Liver (tissue), 8 donors: ENCODE measurements at regions not wholly inside any gene's neighbourhood (a gene's known extent, or its start where the extent isn't known, plus 50 kb on each side); places are given as distances from the start of the nearest gene placed in this dataset.

Source experiments
- DNase-seq: peaks from one replicate; pipeline ENCODE4 v3.0.0-alpha.2; 2017; ENCODE audit warnings: low spot score
- H3K27ac ChIP-seq, 2 donors: one replicate each; pipeline ENCODE4 v1.7.0; 2013; ENCODE audit warnings: inconsistent platforms in 2 of 2, low read length in 2 of 2, control low read depth in 1 of 2, low read depth in 1 of 2, mild to moderate bottlenecking in 1 of 2
- H3K27me3 ChIP-seq, 4 donors: one replicate each; pipeline versions ENCODE4 v1.6.1 to v1.7.0; 2013; ENCODE audit warnings: low read length in 3 of 4, inconsistent platforms in 1 of 4, mild to moderate bottlenecking in 1 of 4, moderate library complexity in 1 of 4; ENCODE audit not compliant: control insufficient read depth in 4 of 4, insufficient read depth in 4 of 4
- H3K36me3 ChIP-seq, 4 donors: one replicate each; pipeline versions ENCODE4 v1.6.1 to v1.7.0; 2013; ENCODE audit warnings: low read length in 3 of 4, mild to moderate bottlenecking in 3 of 4, low read depth in 1 of 4, moderate library complexity in 1 of 4; ENCODE audit not compliant: control insufficient read depth in 4 of 4, insufficient read depth in 3 of 4
- H3K4me1 ChIP-seq, 4 donors: one replicate each; pipeline versions ENCODE4 v1.6.1 to v1.7.0; 2013; ENCODE audit warnings: low read length in 3 of 4, mild to moderate bottlenecking in 3 of 4, moderate library complexity in 1 of 4; ENCODE audit not compliant: control insufficient read depth in 4 of 4, insufficient read depth in 4 of 4
- H3K4me3 ChIP-seq, 3 donors: one replicate each; pipeline versions ENCODE4 v1.6.1 to v1.7.0; 2013; ENCODE audit warnings: low read length in 3 of 3, control low read depth in 1 of 3, low read depth in 1 of 3, mild to moderate bottlenecking in 1 of 3
- H3K9ac ChIP-seq, 2 donors: one replicate each; pipeline ENCODE4 v1.7.0; 2013; ENCODE audit warnings: low read length in 2 of 2, mild to moderate bottlenecking in 2 of 2, moderate library complexity in 2 of 2, control low read depth in 1 of 2, low read depth in 1 of 2
- H3K9me3 ChIP-seq, 4 donors: one replicate each; pipeline versions ENCODE4 v1.6.1 to v1.7.0; 2013; ENCODE audit warnings: low read length in 3 of 4; ENCODE audit not compliant: control insufficient read depth in 4 of 4
- CTCF ChIP-seq: fragments of 150-350 bp; IDR thresholded peaks from 2 replicates; pipeline ENCODE4 v1.5.1; 2017; ENCODE audit warnings: improper control_type of control experiment, low read depth, low read length; ENCODE audit not compliant: missing input control
- EGR1 ChIP-seq, 2 donors: IDR thresholded peaks; 2 replicates each; pipeline ENCODE4 v1.6.1; 2016 to 2018; ENCODE audit warnings: antibody characterized with exemption in 2 of 2, low read depth in 2 of 2
- FOXA1 ChIP-seq: IDR thresholded peaks from 2 replicates; pipeline ENCODE4 v1.6.1; 2016; ENCODE audit warnings: antibody characterized with exemption
- FOXA2 ChIP-seq: IDR thresholded peaks from 2 replicates; pipeline ENCODE4 v1.6.1; 2016; ENCODE audit warnings: antibody characterized with exemption
- GABPA ChIP-seq, 2 donors: IDR thresholded peaks in 1 of 2; conservative IDR thresholded peaks in 1 of 2; 2 replicates each; pipeline ENCODE4 v1.6.1; 2016; ENCODE audit warnings: antibody characterized with exemption in 2 of 2, mild to moderate bottlenecking in 1 of 2, moderate library complexity in 1 of 2
- HNF4A ChIP-seq, 2 donors: conservative IDR thresholded peaks; 2 replicates each; pipeline ENCODE4 v1.6.1; 2016; ENCODE audit warnings: antibody characterized with exemption in 2 of 2, mild to moderate bottlenecking in 2 of 2
- HNF4G ChIP-seq: IDR thresholded peaks from 2 replicates; pipeline ENCODE4 v1.6.1; 2016; ENCODE audit warnings: antibody characterized with exemption
- JUND ChIP-seq, 2 donors: IDR thresholded peaks; 2 replicates each; pipeline ENCODE4 v1.6.1; 2016; ENCODE audit warnings: antibody characterized with exemption in 2 of 2
- MAX ChIP-seq: IDR thresholded peaks from 2 replicates; pipeline ENCODE4 v1.6.1; 2016; ENCODE audit warnings: antibody characterized with exemption
- NR2F2 ChIP-seq: IDR thresholded peaks from 2 replicates; pipeline ENCODE4 v1.6.1; 2016; ENCODE audit warnings: antibody characterized with exemption
- RAD21 ChIP-seq, 2 donors: IDR thresholded peaks; 2 replicates each; pipeline ENCODE4 v1.6.1; 2016; ENCODE audit warnings: antibody characterized with exemption in 2 of 2, mild to moderate bottlenecking in 2 of 2
- REST ChIP-seq: IDR thresholded peaks from 2 replicates; pipeline ENCODE4 v1.6.1; 2016; ENCODE audit warnings: antibody characterized with exemption, mild to moderate bottlenecking
- RXRA ChIP-seq, 2 donors: IDR thresholded peaks; 2 replicates each; pipeline ENCODE4 v1.6.1; 2017 to 2018; ENCODE audit warnings: antibody characterized with exemption in 2 of 2, mild to moderate bottlenecking in 1 of 2
- SP1 ChIP-seq: IDR thresholded peaks from 2 replicates; pipeline ENCODE4 v1.6.1; 2018; ENCODE audit warnings: antibody characterized with exemption, mild to moderate bottlenecking
- TAF1 ChIP-seq: conservative IDR thresholded peaks from 2 replicates; pipeline ENCODE4 v1.6.1; 2016; ENCODE audit warnings: antibody characterized with exemption, mild to moderate bottlenecking
- YY1 ChIP-seq: IDR thresholded peaks from 2 replicates; pipeline ENCODE4 v1.6.1; 2016; ENCODE audit warnings: antibody characterized with exemption, mild to moderate bottlenecking
- ZBTB33 ChIP-seq: IDR thresholded peaks from 2 replicates; pipeline ENCODE4 v1.6.1; 2016; ENCODE audit warnings: antibody characterized with exemption
- WGBS: extraction: QIAGEN DNeasy Blood & Tissue Kit; methylation state at CpG from one replicate; pipeline ENCODE4 v1.1.7; 2013; 5-methylcytosine and 5-hydroxymethylcytosine counted together
- TF ChIP-seq, protein P1 (sequence below): IDR thresholded peaks from 2 replicates; pipeline ENCODE4 v1.6.1; 2016; ENCODE audit warnings: antibody characterized with exemption
- donor health status: healthy.
- donor health status: healthy.
- donor health status: healthy.
- donor health status: healthy.
- donor health status: healthy.

DNA sequence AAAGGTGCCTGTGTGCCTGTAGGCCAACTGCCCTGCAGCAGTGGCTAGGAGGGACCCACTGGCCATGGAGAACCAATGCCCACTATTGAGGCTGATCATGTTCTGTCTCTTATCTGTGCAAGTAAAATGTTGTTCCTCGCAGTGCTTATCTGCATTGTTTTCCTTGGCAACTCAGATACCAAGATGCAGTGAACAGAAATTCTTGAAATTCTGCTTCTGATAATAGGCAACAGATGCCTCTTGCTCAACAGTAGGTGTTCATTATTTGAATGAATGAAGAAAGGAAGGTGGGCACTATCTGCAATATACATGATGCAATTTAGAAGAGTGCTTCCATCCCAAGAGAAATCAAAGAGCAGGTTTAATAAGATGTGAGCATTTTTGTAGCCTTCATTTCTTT is 232.2 kb downstream of the NUAK1 start:
- H3K9ac ChIP-seq = no peak overlapping the region
- H3K27ac ChIP-seq = no peak overlapping the region
- no peak overlapping the region for H3K4me3 ChIP-seq
- 65% methylated on average over 1 of the region's 1 CpG for WGBS
- H3K27me3 ChIP-seq = no peaks in the 10 kb centered on the region
- no peaks in the 10 kb centered on the region for H3K4me1 ChIP-seq
- DNase-seq = no peak
- H3K9me3 ChIP-seq = no peaks in the 10 kb centered on the region
- no peaks in the 10 kb centered on the region for H3K36me3 ChIP-seq
- TF ChIP-seq CTCF = no peak
- TF ChIP-seq YY1 = no peak
- no peak for TF ChIP-seq FOXA2
- TF ChIP-seq ZBTB33 = no peak
- no peak for TF ChIP-seq MAX
- no peak for TF ChIP-seq TAF1
- no peak for TF ChIP-seq RXRA (IDR thresholded peaks at IDR 0.05)
- no peak for TF ChIP-seq HNF4G
- no peak for TF ChIP-seq EGR1 (IDR thresholded peaks at IDR 0.05; ENCODE audit: low read depth in 2 of 2)
- no peak for TF ChIP-seq SP1
- TF ChIP-seq, protein P1, sequence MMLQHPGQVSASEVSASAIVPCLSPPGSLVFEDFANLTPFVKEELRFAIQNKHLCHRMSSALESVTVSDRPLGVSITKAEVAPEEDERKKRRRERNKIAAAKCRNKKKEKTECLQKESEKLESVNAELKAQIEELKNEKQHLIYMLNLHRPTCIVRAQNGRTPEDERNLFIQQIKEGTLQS = no peak
- no peak for TF ChIP-seq NR2F2
- TF ChIP-seq REST = no peak
- TF ChIP-seq RAD21 (IDR thresholded peaks at IDR 0.05) = no peak
- TF ChIP-seq FOXA1 = no peak
- TF ChIP-seq HNF4A (conservative IDR thresholded peaks at IDR 0.05) = no peak
- no peak for TF ChIP-seq GABPA (IDR thresholded peaks at IDR 0.05 in 1 of 2, conservative IDR thresholded peaks at IDR 0.05 in 1 of 2)
- no peak for TF ChIP-seq JUND (IDR thresholded peaks at IDR 0.05)

GRCh38 chr12:105907982-105908381 is 230.8 kb downstream of the NUAK1 start:
- WGBS = 86% methylated on average over 2 of the region's 2 CpGs
- TF ChIP-seq JUND (IDR thresholded peaks at IDR 0.05) = no peak
- no peak for TF ChIP-seq RAD21 (IDR thresholded peaks at IDR 0.05)
- no peak for TF ChIP-seq HNF4A (conservative IDR thresholded peaks at IDR 0.05)
- TF ChIP-seq TAF1 = no peak
- no peak for TF ChIP-seq REST
- TF ChIP-seq YY1 = no peak
- TF ChIP-seq, protein P1 = no peak
- TF ChIP-seq HNF4G = no peak
- no peak for TF ChIP-seq MAX
- TF ChIP-seq CTCF = no peak
- no peak for TF ChIP-seq FOXA2

More at GRCh38 chr12:105907982-105908381, 230.8 kb downstream of the NUAK1 start:
- no peak for DNase-seq
- Histone ChIP-seq H3K36me3 (no peaks in the 10 kb centered on the region), H3K9ac (no peak overlapping the region), H3K27ac (no peak overlapping the region), H3K4me3 (no peak overlapping the region), H3K9me3 (no peaks in the 10 kb centered on the region), H3K27me3 (no peaks in the 10 kb centered on the region), H3K4me1 (no peaks in the 10 kb centered on the region)
